HL-60/S4 treated with phorbol 12-myristate 13-acetate at 8.2 ng/mL for 4 days and 3 days (cell line): ENCODE measurements at regions not wholly inside any gene's neighbourhood (a gene's known extent, or its start where the extent isn't known, plus 50 kb on each side); places are given as distances from the start of the nearest gene placed in this dataset.

Experiments
- in situ Hi-C: fragments of 300-500 bp; cut with MboI; formaldehyde crosslinking; loops from 2 replicates; pipeline ENCODE4 v1.15.0; 2022; ENCODE audit warnings: low sequenced_read_pairs

- in situ Hi-C loops: no loop called here
Observed at GRCh38 chrX:37904833-37905232, 57.5 kb upstream of the DYNLT3 start.

- in situ Hi-C loops: no loop called here
Observed at GRCh38 chrX:37905436-37906147, 58.2 kb upstream of the DYNLT3 start.

GRCh38 chrX:37906357-37906756, 59.0 kb upstream of the DYNLT3 start:
- in situ Hi-C loops: no loop called here

GRCh38 chrX:37910186-37910585, 62.8 kb upstream of the DYNLT3 start:
- in situ Hi-C loops: no loop called here

- in situ Hi-C loops: no loop called here
Observed at GRCh38 chrX:37912304-37912703, 64.9 kb upstream of the DYNLT3 start.

GRCh38 chrX:37912777-37913176, 65.4 kb upstream of the DYNLT3 start:
- in situ Hi-C loops: no loop called here

- in situ Hi-C loops: no loop called here
Observed at GRCh38 chrX:37918168-37918567, 70.8 kb upstream of the DYNLT3 start.

- in situ Hi-C loops: no loop called here
Observed at GRCh38 chrX:37918703-37919102, 71.3 kb upstream of the DYNLT3 start.

GRCh38 chrX:37921758-37922157, 74.4 kb upstream of the DYNLT3 start:
- in situ Hi-C loops: no loop called here

- in situ Hi-C loops: no loop called here
Observed at GRCh38 chrX:37922928-37923327, 75.6 kb upstream of the DYNLT3 start.

- in situ Hi-C loops: loop anchor here (25.0 kb wide), 1 partner anchor 237 kb away; no protein-coding TSS in a partner anchor
Observed at GRCh38 chrX:37925761-37926160, 78.4 kb upstream of the DYNLT3 start.

GRCh38 chrX:37926700-37927099, 79.3 kb upstream of the DYNLT3 start:
- in situ Hi-C loops: loop anchor here (25.0 kb wide), 1 partner anchor 236 kb away; no protein-coding TSS in a partner anchor

- in situ Hi-C loops: loop anchor here (25.0 kb wide), 1 partner anchor 220 kb away; no protein-coding TSS in a partner anchor
Observed at GRCh38 chrX:37942170-37942569, 64.2 kb upstream of the SYTL5 start.

- in situ Hi-C loops: loop anchor here (25.0 kb wide), 1 partner anchor 219 kb away; no protein-coding TSS in a partner anchor
Observed at GRCh38 chrX:37943554-37944344, 62.6 kb upstream of the SYTL5 start.

- in situ Hi-C loops: loop anchor here (25.0 kb wide), 1 partner anchor 216 kb away; no protein-coding TSS in a partner anchor
Observed at GRCh38 chrX:37946197-37946596, 60.2 kb upstream of the SYTL5 start.

- in situ Hi-C loops: no loop called here
Observed at GRCh38 chrX:37955273-37955672, 51.1 kb upstream of the SYTL5 start.

- in situ Hi-C loops: no loop called here
Observed at GRCh38 chrX:37956223-37956622, 50.1 kb upstream of the SYTL5 start.
